HG03457 (cell line): ENCODE measurements at regions not wholly inside any gene's neighbourhood (a gene's known extent, or its start where the extent isn't known, plus 50 kb on each side); places are given as distances from the start of the nearest gene placed in this dataset.
"Not testable (repeated sequence)": the region's sequence is repeated elsewhere in the genome, so short reads cannot be mapped to it uniquely, and the experiment has no call there.

Experiments used
- ATAC-seq: cut with Tn5 transposase; IDR thresholded peaks from one replicate; pipeline ENCODE4 v1.9.1; 2021; ENCODE audit warnings: moderate number of reproducible peaks; ENCODE audit not compliant: unreplicated experiment

DNA sequence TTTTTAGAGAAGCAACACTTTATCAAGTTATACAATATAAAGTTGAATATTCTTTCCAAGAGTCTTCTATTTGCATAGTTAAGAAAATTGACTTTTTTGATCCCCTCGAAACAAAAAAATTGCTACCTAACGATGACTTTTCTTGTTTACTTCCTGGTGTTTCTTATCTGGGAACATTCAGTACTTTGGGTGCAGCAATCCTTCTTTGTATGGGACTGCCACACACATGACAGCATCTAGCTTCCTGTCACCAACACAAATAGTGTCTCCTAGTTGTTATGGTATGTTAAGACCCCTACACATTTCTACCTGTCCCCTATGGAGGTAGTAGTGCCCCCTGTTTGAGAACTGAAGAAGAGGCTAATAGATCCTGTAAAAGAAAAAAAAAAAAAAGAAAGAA is 841.7 kb upstream of the FAT3 start:
- no peak for ATAC-seq

DNA sequence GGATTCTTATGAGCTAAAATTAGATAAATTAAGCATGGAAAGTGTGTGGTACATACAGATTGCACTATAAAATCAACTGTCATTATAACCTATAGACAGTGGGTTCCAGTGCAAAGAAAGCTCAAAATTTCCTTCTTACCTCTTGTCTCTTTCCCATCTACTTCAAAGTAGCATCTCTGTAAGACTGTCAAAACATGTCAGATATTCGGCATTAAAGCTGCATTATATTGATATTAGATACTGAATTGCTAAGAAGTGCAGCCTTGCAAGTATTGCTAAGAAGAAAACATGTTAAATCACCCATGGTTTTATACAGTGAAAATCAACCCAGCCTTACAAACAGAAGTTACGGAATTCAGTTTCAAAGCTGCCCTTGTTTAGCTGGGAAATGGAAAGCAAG is 849.8 kb upstream of the FAT3 start:
- no peak for ATAC-seq

DNA sequence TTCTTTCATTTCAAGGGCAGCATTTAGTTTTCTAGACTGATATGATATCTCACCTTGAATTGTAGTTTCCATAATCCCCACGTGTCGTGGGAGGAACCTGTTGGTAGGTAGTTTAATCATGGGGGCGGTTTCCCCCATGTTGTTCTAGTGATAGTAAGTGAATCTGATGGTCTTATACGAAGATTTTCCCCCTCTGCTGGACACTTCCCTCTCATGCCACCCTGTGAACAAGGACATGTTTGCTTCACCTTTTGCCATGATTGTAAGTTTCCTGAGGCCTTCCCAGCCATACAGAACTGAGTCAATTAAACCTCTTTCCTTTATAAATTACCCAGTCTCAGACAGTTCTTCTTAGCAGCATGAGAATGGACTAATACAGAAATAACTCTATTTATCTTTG is 851.1 kb upstream of the FAT3 start:
- no peak for ATAC-seq

DNA sequence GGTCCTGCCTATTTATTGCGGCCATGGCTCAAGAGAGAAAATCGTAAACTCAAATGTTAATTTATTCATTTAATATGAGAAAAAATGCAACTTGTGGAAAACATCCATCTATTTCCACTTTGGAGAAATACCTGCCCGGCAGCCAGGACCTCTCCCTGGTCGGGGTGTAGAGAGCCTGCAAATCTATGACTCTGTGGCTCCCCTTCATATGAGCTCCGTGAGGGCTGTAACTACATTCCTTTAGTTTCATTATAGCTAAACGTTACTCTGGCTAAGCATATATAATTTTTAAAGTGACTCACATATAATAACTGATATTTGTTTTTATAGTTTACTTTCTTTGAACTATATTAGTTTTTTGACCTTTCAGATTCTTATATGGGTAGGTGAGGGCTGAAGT is 857.8 kb upstream of the FAT3 start:
- no peak for ATAC-seq

DNA sequence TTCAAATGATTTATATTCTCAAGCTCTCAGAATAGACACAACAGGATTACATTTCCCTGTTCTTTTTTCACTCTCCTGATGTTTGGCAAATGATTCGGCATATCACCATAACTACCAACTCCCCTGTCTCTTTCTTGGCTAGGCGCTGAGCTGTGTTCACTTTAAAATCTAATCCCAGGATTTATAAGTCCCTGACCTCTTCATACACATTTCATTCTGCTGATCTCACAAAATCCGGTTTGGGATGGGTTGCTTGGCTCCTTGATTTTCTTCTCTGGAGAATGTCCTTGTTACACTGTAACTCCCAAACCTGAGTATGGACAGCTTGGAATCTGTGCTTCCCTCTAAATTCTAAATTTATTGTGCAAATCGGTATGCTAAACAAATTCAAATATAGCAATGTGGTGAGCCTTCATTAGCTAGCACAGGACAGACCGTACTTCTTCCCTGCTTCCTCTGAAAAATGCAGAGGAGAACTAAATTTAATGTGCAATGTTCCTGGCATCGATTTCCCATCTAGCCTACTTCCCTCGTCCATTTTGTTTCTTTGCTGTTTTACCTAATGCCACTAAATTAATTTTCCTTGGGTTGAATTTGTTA is 858.5 kb upstream of the FAT3 start:
- ATAC-seq: no peak

DNA sequence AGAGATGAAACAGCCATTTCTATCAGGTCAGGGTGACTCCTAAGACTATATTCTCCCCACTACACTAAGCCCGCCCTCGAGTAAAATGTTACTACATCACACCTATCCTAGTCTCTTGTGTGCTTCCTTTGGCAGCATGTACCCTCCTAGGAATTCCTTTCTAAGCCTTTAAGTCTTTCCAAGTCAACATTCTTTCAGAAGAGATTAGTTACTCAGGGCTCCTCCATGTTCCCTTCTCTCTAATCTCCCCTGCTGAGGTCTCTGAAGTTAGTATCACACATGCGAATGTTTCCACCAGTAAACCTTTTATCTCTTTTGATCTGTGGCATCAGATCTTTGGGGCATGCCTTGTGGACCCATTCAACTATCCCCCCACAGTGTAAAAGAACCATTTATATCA is 873.7 kb upstream of the FAT3 start:
- no peak for ATAC-seq

DNA sequence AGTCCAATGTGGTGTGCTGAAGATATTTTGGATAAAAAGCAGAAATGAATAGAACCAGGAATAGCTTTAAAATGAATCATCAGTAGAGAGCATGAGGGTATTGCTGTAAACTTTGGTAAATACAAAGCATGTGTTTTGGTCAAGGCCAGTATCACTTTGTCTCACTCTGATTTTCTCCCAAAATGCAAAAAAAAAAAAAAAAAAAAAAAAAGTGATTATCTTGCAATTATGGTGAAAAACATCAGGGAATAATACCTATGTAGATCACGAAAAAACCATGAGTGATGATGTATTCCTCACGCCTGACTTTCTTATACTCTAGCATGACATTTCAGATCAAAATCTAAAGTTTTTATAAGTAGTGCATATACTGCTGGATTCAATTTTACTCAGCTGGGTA is 897.9 kb upstream of the FAT3 start:
- ATAC-seq: no peak

DNA sequence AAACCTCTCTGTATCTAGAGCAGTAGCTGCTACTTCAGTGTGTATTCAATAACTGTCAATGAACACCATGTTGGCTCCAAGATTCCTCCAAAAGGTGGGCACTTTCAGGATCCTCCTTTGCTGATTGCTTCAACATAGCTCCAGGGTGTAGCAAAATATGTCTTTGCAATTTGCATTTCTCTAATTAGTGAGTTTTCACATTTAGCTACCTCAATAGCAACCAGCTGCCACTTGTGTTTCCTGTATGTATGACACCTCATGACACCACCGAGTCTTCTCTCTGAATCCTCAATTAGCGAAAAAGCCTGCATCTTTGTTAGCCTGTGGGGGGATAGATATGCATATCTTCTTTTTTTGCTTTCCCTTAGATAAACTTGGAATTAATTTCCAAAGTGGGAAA is 898.3 kb upstream of the FAT3 start:
- ATAC-seq: no peak

DNA sequence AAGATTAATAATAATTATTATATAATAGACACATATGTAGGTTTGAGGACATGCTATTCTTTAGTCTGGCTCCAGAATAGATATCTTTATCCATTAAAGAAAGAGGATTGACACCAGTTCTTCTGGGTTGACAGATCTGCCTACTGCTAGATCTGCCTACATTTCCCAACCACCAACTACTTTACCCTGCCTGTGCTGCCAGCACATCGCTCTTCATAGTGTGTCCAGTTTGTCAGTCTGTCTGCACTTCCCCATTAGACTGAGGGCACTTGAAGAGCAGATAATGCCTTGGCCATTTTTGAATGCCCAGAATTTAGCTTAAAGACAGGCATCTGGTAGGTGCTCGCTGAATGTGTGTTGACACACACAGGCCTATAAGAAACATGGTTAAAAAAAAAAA is 910.1 kb upstream of the FAT3 start:
- ATAC-seq: no peak

DNA sequence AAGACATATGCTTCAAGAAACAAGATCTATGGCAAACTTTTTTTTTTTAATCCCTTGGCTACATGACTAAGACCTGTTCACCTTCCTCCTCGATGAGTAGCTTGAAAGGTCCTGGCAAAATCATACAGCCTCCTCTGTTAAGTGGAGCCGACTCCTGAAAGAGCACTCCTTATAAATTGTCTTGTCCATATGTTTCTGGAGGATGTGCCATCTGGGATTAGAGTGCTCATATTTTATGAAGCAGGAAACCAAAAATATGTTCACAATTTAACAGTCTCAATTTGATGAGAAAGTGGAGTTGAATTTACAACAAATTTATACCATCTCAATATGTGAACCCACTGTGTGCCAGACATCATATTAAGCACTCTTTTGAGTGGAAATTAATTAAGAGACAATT is 912.1 kb upstream of the FAT3 start:
- ATAC-seq: no peak

DNA sequence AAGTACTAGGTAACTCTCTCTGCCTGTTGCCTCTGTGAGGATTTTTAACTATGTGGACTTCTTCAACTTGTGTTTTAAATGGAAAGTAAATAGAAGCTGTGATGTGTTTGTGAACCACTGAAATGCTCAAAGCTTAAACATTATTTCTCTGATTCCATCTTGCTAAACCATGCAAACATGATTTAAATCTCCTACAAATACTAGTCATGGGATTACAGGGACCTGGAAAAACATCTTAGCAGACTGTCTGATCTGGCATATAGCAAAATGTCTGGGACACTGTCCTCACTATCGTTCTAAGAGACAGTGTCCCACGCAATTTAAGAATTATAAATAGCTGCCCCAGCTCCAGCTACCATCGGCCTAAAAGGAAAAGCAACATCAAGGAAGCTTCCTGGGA is 914.5 kb upstream of the FAT3 start:
- no peak for ATAC-seq

DNA sequence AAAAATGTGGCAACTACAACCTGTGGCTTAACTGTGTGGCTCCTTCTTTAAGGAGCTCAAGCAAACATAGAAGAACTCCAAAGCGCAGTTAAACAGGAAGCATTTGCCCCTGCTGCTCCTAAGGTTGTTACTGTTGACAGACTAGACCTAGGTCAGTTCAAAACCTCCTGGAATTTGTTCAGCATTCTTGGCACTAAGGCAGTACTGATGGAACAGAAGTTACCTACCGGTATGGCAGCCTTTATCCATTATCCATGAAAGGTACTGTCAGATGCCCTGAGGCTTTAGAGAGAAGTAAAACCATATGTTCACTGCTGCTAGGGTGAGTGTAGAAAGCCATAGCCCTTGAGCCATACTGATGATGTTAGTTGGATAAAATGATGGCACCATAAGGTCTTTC is 916.5 kb upstream of the FAT3 start:
- no peak for ATAC-seq

DNA sequence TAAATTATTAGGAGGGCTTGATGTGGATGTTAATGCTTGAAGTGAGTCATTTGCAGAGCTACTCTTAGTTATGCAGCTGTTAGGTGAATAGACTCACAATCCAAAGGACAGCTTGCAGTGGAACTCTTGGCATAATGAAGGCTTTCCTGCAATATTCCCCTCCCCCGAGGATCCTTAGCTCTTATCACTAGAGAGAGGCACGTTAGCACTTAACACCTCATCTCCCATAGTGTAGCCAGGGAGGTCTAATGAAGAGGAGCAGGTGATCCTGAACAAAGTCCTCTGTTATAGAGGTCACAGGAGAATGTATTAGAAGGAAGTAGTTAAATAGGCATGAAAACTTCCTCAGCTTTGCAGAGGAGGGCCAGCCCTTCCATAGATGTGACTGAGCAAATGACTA is 919.2 kb upstream of the FAT3 start:
- ATAC-seq: no peak

DNA sequence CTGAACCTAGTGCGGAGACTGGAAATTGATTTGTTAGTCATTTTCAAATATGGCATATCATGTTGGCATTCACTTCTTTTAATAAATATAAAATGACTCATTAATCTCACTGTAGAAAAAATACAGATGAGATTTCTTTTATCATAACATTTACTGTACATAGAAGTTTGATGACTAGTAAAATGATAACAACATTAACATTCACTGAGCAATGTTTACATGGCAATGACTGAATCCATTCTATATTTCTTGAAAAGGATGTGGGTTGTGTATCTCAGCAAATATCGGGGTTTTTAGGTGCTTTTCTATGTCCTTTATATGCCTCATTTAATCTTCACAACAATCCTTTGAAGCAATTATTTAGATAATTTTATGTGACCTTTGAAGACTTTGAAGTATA is 920.9 kb upstream of the FAT3 start:
- no peak for ATAC-seq

DNA sequence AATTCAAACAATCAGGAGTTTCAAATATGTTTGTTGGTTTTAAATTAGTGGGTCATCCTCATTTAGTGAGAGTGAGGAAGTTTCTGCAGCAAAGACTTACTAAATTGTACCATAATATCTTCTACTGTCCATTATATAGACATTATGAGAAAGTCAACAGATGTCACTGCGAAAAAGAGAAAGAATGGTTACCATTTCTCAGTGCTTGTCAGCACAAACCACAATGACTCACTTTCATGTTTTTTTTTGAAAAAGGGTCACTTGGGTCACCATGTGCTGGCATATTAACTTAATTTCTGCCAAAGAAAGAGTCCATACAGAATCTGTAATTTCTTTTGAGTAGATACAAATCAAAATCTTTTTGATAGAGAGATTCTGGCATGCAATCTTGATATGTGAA is 924.6 kb upstream of the FAT3 start:
- peak; percentile 59 for ATAC-seq

DNA sequence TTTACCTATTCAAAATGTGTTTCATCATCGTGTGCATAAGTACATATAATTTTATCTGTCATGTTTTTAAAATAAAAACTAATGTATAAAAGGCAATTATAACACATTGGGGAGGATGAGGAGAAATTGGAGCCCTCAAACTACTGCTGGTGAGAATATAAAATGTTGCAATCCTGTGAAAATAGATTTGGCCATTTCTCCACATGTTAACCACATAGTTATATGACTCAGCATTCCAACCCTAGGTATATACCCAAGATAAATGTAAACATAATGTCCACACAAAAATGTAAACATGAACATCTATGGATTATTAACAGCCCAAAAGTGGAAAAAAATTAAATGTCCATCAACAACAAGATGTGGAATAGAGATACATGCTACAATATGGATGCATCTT is 928.0 kb upstream of the FAT3 start:
- ATAC-seq: no peak

DNA sequence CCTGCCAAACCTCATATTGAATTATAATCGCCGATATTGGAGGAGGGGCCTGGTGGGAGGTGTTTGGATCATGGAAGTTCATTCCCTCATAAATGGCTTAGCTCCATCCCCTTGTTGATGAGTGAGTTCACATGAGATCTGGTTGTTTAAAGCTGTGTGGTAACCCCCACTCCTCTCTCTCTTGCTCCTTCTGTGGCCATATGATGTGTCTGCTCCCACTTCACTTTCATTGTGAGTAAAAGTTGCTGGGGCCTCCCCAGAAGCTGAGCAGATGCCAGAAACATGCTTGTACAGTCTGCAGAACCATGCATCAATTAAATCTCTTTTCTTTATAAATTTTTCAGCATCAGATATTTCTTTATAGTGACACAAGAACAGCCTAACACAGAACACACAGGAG is 929.0 kb upstream of the FAT3 start:
- ATAC-seq: peak; percentile 54

DNA sequence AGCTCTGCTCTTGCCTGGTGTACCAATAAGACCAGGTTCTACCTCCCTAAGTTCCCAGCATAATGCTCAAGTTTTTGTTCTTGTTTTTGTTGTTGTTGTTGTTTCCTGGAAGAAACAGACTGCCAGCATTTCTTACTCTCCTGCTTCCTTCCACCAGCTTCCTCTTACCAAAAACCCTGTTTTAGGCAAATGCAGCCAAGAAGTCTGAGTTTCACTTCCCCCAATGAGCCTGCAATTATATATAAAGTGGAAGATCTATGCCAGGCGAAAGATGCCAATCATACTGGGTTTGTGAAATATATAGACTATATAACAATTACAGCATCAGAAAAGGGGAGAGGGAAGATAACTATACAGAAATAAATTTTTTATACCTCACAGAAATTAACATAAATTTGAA is 931.5 kb upstream of the FAT3 start:
- ATAC-seq: no peak

DNA sequence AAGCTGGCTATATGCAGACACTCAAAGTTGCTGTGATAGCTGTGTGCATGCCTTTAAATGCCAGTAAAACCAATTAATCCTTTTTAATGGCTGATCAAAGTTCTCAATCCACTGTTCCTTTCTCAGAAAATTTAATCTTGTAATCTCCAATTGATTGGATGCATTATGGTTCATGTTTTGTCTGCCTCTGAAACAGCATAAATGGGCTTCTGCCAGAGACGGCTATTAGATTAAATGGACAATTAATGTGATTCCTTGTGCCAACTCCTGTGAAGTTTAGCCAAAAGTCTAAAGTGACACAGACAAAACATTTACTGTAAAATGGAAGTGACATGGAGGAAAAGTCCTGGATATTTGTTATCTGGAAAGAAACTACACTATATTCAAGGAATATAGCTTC is 952.5 kb upstream of the FAT3 start:
- no peak for ATAC-seq

DNA sequence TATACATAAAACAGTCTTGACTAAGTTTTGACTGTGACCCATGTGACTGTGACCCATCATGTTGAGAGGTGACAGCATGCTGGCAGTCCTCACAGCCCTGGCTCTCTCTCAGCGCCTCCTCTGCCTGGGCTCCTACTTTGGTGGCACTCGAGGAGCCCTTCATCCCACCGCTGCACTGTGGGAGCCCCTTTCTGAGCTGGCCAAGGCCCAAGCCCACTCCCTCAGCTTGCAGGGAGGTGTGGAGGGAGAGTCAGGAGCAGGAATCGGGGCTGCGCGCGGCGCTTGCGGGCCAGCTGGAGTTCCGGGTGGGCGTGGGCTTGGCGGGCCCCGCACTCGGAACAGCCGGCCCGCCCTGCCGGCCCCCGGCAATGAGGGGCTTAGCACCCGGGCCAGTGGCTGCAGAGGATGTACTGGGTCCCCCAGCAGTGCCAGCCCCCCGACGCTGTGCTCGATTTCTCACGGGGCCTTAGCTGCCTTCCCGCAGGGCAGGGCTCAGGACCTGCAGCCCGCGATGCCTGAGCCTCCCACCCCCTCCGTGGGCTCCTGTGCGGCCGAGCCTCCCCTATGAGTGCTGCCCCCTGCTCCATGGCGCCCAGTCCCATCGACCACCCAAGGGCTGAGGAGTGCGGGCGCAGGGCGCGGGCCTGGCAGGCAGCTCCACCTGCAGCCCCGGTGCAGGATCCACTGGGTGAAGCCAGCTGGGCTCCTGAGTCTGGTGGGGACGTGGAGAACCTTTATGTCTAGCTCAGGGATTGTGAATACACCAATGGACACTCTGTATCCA is 955.9 kb upstream of the FAT3 start:
- ATAC-seq: not testable (repeated sequence)

DNA sequence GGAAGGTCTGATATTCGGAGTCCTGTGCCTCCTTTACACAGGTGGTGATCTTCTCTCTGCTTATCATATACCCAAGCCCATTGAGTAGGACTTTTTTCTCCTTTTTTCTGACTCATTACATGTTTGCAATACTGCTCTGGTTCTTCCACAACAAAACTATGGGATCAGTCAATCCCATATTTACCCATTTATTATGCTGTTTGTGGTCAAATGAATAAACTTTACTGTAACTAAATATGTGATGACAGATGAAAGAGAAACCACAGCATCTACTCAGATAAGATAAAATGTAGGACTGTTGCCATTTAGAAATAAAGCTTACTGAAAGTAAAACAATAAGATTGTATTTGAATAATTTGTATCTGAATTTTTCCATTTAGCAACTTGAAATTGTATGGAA is 958.7 kb upstream of the FAT3 start:
- ATAC-seq: no peak

DNA sequence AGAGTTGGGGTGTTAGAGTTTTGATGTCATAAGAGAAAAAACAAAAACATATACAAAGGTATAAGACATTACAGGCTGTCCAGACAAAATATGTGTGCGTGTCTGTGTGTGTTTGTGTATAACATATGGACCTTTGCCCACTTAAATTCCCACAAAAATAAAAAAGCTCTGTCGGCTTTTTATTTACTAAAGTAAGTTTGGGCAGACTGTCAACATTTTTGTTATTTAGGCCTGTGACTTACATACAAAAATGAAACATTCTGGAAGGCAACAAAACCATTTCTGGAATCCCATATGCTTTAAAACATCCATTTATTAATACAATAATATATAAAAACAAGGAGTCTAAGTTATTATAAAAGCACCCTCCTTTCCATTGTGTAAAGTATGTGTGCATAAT is 960.1 kb upstream of the FAT3 start:
- no peak for ATAC-seq
